ENCODE measurements at regions not wholly inside any gene's neighbourhood (a gene's known extent, or its start where the extent isn't known, plus 50 kb on each side); places are given as distances from the start of the nearest gene placed in this dataset.
"Not testable (repeated sequence)": the region's sequence is repeated elsewhere in the genome, so short reads cannot be mapped to it uniquely, and the experiment has no call there.

GRCh38 chr13:106089261-106089980, 446.0 kb downstream of the EFNB2 start:
- no peaks in the 10 kb centered on the region for H3F3A ChIP-seq (ENCODE audit: insufficient read depth)
- no peak overlapping the region for H3K4me2 ChIP-seq (ENCODE audit: unreplicated experiment)
- no peaks in the 10 kb centered on the region for H3K79me2 ChIP-seq (ENCODE audit: insufficient read depth)
- H3K4me3 ChIP-seq: no peak overlapping the region
- H3K27ac ChIP-seq: no peak overlapping the region
- no peak for DNase-seq
- H4K20me1 ChIP-seq (ENCODE audit: insufficient read depth): no peaks in the 10 kb centered on the region
- no peaks in the 10 kb centered on the region for H3K27me3 ChIP-seq (replicated peaks; ENCODE audit: insufficient read depth)
- no peaks in the 10 kb centered on the region for H3K9me2 ChIP-seq (ENCODE audit: insufficient read depth)
- H3K4me1 ChIP-seq (ENCODE audit: insufficient read depth): no peaks in the 10 kb centered on the region
- in situ Hi-C loops (cut with MboI): no loop called here
- no peaks in the 10 kb centered on the region for H3K36me3 ChIP-seq (ENCODE audit: low read depth)
- TF ChIP-seq EZH2 (IDR thresholded peaks at IDR 0.05; ENCODE audit: insufficient read depth, poor library complexity, severe bottlenecking): no peak
- no peak for TF ChIP-seq EZH2phosphoT487 (IDR thresholded peaks at IDR 0.05; ENCODE audit: insufficient read depth, low read depth)
- WGBS, 2 experiments (ENCODE audit: low coverage in 1 of 2, low lambda C conversion rate in 2 of 2, missing lambda C conversion rate in 2 of 2): 36 to 40% methylated on average over 8 of the region's 8 CpGs
- H3K9me3 ChIP-seq (ENCODE audit: low read depth): no peaks in the 10 kb centered on the region
- no peak overlapping the region for H3K9ac ChIP-seq
- no peak overlapping the region for H2AFZ ChIP-seq

GRCh38 chr13:106088085-106088484, 447.4 kb downstream of the EFNB2 start:
- no peak overlapping the region for H3K27ac ChIP-seq
- no peaks in the 10 kb centered on the region for H3K9me2 ChIP-seq (ENCODE audit: insufficient read depth)
- H3K9me3 ChIP-seq (ENCODE audit: low read depth): no peaks in the 10 kb centered on the region
- no peak for DNase-seq
- H2AFZ ChIP-seq: no peak overlapping the region
- no peaks in the 10 kb centered on the region for H3K27me3 ChIP-seq (replicated peaks; ENCODE audit: insufficient read depth)
- 95 to 97% methylated on average over 6 of the region's 6 CpGs for WGBS, 2 experiments (ENCODE audit: low coverage in 1 of 2, low lambda C conversion rate in 2 of 2, missing lambda C conversion rate in 2 of 2)
- no peak overlapping the region for H3K9ac ChIP-seq
- H3K4me3 ChIP-seq: no peak overlapping the region
- H3K36me3 ChIP-seq (ENCODE audit: low read depth): no peaks in the 10 kb centered on the region
- in situ Hi-C loops (cut with MboI): no loop called here
- H3K79me2 ChIP-seq (ENCODE audit: insufficient read depth): no peaks in the 10 kb centered on the region
- H3F3A ChIP-seq (ENCODE audit: insufficient read depth): no peaks in the 10 kb centered on the region
- no peak for TF ChIP-seq EZH2 (IDR thresholded peaks at IDR 0.05; ENCODE audit: insufficient read depth, poor library complexity, severe bottlenecking)
- TF ChIP-seq EZH2phosphoT487 (IDR thresholded peaks at IDR 0.05; ENCODE audit: insufficient read depth, low read depth): no peak
- no peak overlapping the region for H3K4me2 ChIP-seq (ENCODE audit: unreplicated experiment)
- no peaks in the 10 kb centered on the region for H3K4me1 ChIP-seq (ENCODE audit: insufficient read depth)
- no peaks in the 10 kb centered on the region for H4K20me1 ChIP-seq (ENCODE audit: insufficient read depth)

- H3K9me2 ChIP-seq (ENCODE audit: insufficient read depth): no peaks in the 10 kb centered on the region
- H3K27me3 ChIP-seq (replicated peaks; ENCODE audit: insufficient read depth): no peaks in the 10 kb centered on the region
- no peak for TF ChIP-seq EZH2phosphoT487 (IDR thresholded peaks at IDR 0.05; ENCODE audit: insufficient read depth, low read depth)
- TF ChIP-seq EZH2 (IDR thresholded peaks at IDR 0.05; ENCODE audit: insufficient read depth, poor library complexity, severe bottlenecking): no peak
- H3F3A ChIP-seq (ENCODE audit: insufficient read depth): no peaks in the 10 kb centered on the region
- no peak overlapping the region for H2AFZ ChIP-seq
- H3K9ac ChIP-seq: no peak overlapping the region
- no peak overlapping the region for H3K27ac ChIP-seq
- WGBS, 2 experiments (ENCODE audit: low coverage in 1 of 2, low lambda C conversion rate in 2 of 2, missing lambda C conversion rate in 2 of 2): 97 to 99% methylated on average over 10 of the region's 10 CpGs
- H3K4me3 ChIP-seq: no peak overlapping the region
- no peaks in the 10 kb centered on the region for H3K9me3 ChIP-seq (ENCODE audit: low read depth)
- H3K4me2 ChIP-seq (ENCODE audit: unreplicated experiment): no peak overlapping the region
- DNase-seq: no peak
- in situ Hi-C loops (cut with MboI): no loop called here
- no peaks in the 10 kb centered on the region for H4K20me1 ChIP-seq (ENCODE audit: insufficient read depth)
- no peaks in the 10 kb centered on the region for H3K4me1 ChIP-seq (ENCODE audit: insufficient read depth)
- H3K79me2 ChIP-seq (ENCODE audit: insufficient read depth): no peaks in the 10 kb centered on the region
- H3K36me3 ChIP-seq (ENCODE audit: low read depth): no peaks in the 10 kb centered on the region
Observed at GRCh38 chr13:106087201-106087600, 448.3 kb downstream of the EFNB2 start.

- in situ Hi-C loops (cut with MboI): no loop called here
- 69 to 77% methylated on average over 3 of the region's 3 CpGs for WGBS, 2 experiments (ENCODE audit: low coverage in 1 of 2, low lambda C conversion rate in 2 of 2, missing lambda C conversion rate in 2 of 2)
Observed at GRCh38 chr13:106083620-106084350, 451.7 kb downstream of the EFNB2 start.

GRCh38 chr13:106081221-106081620, 454.2 kb downstream of the EFNB2 start:
- H3K36me3 ChIP-seq (ENCODE audit: low read depth); H3K27ac ChIP-seq; H3K27me3 ChIP-seq (replicated peaks; ENCODE audit: insufficient read depth); H3K4me1 ChIP-seq (ENCODE audit: insufficient read depth); H3K9me3 ChIP-seq (ENCODE audit: low read depth); H3K4me2 ChIP-seq (ENCODE audit: unreplicated experiment); H4K20me1 ChIP-seq (ENCODE audit: insufficient read depth); H2AFZ ChIP-seq; H3K9me2 ChIP-seq (ENCODE audit: insufficient read depth); H3K4me3 ChIP-seq; H3F3A ChIP-seq (ENCODE audit: insufficient read depth); H3K9ac ChIP-seq; DNase-seq; H3K79me2 ChIP-seq (ENCODE audit: insufficient read depth); in situ Hi-C loops (cut with MboI): not testable (repeated sequence)
- 92 to 94% methylated on average over 6 of the region's 6 CpGs for WGBS, 2 experiments (ENCODE audit: low coverage in 1 of 2, low lambda C conversion rate in 2 of 2, missing lambda C conversion rate in 2 of 2)

More at GRCh38 chr13:106083620-106084350, 451.7 kb downstream of the EFNB2 start:
- Histone ChIP-seq H3K36me3 (ENCODE audit: low read depth) (no peaks in the 10 kb centered on the region), H3K79me2 (ENCODE audit: insufficient read depth) (no peaks in the 10 kb centered on the region), H3K9me3 (ENCODE audit: low read depth) (no peaks in the 10 kb centered on the region), H3F3A (ENCODE audit: insufficient read depth) (no peaks in the 10 kb centered on the region), H3K9me2 (ENCODE audit: insufficient read depth) (no peaks in the 10 kb centered on the region), H3K4me3 (no peak overlapping the region), H4K20me1 (ENCODE audit: insufficient read depth) (no peaks in the 10 kb centered on the region), H3K9ac (no peak overlapping the region), H3K4me2 (ENCODE audit: unreplicated experiment) (no peak overlapping the region), H3K27ac (no peak overlapping the region), H2AFZ (no peak overlapping the region), H3K4me1 (ENCODE audit: insufficient read depth) (no peaks in the 10 kb centered on the region), H3K27me3 (replicated peaks; ENCODE audit: insufficient read depth) (no peaks in the 10 kb centered on the region)
- TF ChIP-seq EZH2phosphoT487 (IDR thresholded peaks at IDR 0.05; ENCODE audit: insufficient read depth, low read depth) (no peak), EZH2 (IDR thresholded peaks at IDR 0.05; ENCODE audit: insufficient read depth, poor library complexity, severe bottlenecking) (no peak)
- peak; percentile 58 for DNase-seq
